ENCODE measurements at regions not wholly inside any gene's neighbourhood (a gene's known extent, or its start where the extent isn't known, plus 50 kb on each side); places are given as distances from the start of the nearest gene placed in this dataset.

DNA sequence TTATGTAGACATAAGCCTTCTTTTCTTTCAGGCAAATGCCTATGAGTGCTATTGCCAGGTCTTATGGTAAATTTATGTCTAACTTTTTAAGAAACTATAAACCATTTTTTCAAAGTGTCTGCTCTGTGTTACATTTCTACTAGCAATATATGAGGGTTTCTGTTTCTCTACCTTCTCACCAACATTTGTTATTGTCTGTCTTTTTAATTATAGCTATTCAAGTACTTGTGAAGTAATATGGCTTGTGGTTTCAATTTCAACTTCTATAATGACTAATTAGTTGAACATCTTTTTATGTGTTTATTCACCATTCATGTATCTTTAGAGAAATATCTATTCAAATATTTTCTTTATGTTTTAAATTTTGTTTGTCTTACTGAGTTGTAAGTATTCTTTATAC, 213.1 kb upstream of the MC4R start:
- Histone ChIP-seq H3K14ac (replicated peaks; ENCODE audit: low read depth, low read length) (no peak overlapping the region), H2BK15ac (ENCODE audit: low read depth, low read length) (no peak overlapping the region), H4K20me1 (ENCODE audit: insufficient read depth, low read length) (no peaks in the 10 kb centered on the region), H3K9me1 (ENCODE audit: insufficient read depth, low read length) (no peaks in the 10 kb centered on the region), H3K9me3 (ENCODE audit: control insufficient read depth, insufficient read depth, low read length) (no peaks in the 10 kb centered on the region), H2AK9ac (replicated peaks; ENCODE audit: low read depth, low read length, poor library complexity) (no peak overlapping the region), H4K8ac (ENCODE audit: low read depth in 2 of 2, low read length in 2 of 2) (no peak overlapping the region), H3K79me1 (ENCODE audit: low read depth in 1 of 2, low read length in 2 of 2) (no peaks in the 10 kb centered on the region), H3K4me2 (ENCODE audit: low read depth, low read length) (no peak overlapping the region), H3K56ac (ENCODE audit: extremely low read depth, insufficient read depth, low read length) (no peak overlapping the region), H4K91ac (ENCODE audit: insufficient read depth, low read depth, low read length) (no peak overlapping the region), H3K18ac (ENCODE audit: low read depth, low read length) (no peak overlapping the region), H3K9ac (ENCODE audit: low read depth, low read length) (no peak overlapping the region), H3K4me1 (ENCODE audit: control insufficient read depth, insufficient read depth, low read length) (no peaks in the 10 kb centered on the region), H2BK5ac (ENCODE audit: low read depth, low read length, poor library complexity, severe bottlenecking) (no peak overlapping the region), H3K27ac (ENCODE audit: insufficient read depth, low read length) (no peak overlapping the region), H3K4me3 (ENCODE audit: insufficient read depth, low read depth, low read length) (no peak overlapping the region), H2BK20ac (ENCODE audit: low read depth, low read length) (no peak overlapping the region), H3K27me3 (ENCODE audit: control insufficient read depth, insufficient read depth, low read length) (no peaks in the 10 kb centered on the region), H2AK5ac (ENCODE audit: low read depth, low read length) (no peak overlapping the region), H4K5ac (ENCODE audit: low read depth, low read length) (no peak overlapping the region), H2AFZ (replicated peaks; ENCODE audit: low read length, poor library complexity) (no peak overlapping the region), H3K36me3 (ENCODE audit: control insufficient read depth, insufficient read depth, low read length) (no peaks in the 10 kb centered on the region), H3K4ac (ENCODE audit: low read depth, low read length) (no peak overlapping the region), H3K23ac (ENCODE audit: low read depth, low read length) (no peak overlapping the region), H2BK120ac (ENCODE audit: low read depth, low read length) (no peak overlapping the region)
- ChIA-PET POLR2A (ENCODE audit: unreplicated experiment) (no interaction called here), CTCF (no interaction called here)
- intact Hi-C loops (cut with micrococcal nuclease) = no loop called here
- ATAC-seq (ENCODE audit: low read depth) (no peak), DNase-seq (no peak)
- TF ChIP-seq RAD21 (IDR thresholded peaks at IDR 0.05; ENCODE audit: low read length) = no peak
- TF ChIP-seq, protein P1, sequence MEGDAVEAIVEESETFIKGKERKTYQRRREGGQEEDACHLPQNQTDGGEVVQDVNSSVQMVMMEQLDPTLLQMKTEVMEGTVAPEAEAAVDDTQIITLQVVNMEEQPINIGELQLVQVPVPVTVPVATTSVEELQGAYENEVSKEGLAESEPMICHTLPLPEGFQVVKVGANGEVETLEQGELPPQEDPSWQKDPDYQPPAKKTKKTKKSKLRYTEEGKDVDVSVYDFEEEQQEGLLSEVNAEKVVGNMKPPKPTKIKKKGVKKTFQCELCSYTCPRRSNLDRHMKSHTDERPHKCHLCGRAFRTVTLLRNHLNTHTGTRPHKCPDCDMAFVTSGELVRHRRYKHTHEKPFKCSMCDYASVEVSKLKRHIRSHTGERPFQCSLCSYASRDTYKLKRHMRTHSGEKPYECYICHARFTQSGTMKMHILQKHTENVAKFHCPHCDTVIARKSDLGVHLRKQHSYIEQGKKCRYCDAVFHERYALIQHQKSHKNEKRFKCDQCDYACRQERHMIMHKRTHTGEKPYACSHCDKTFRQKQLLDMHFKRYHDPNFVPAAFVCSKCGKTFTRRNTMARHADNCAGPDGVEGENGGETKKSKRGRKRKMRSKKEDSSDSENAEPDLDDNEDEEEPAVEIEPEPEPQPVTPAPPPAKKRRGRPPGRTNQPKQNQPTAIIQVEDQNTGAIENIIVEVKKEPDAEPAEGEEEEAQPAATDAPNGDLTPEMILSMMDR (conservative IDR thresholded peaks at IDR 0.05; ENCODE audit: low read depth, low read length) = no peak
- TF ChIP-seq POLR2A (IDR thresholded peaks at IDR 0.05; ENCODE audit: low read depth, low read length) = no peak
- no peak for TF ChIP-seq MXI1 (IDR thresholded peaks at IDR 0.05; ENCODE audit: borderline replicate concordance, low read depth, low read length)
- no peak for TF ChIP-seq CEBPB (IDR thresholded peaks at IDR 0.05; ENCODE audit: low read depth, low read length)
- TF ChIP-seq RCOR1 (IDR thresholded peaks at IDR 0.05; ENCODE audit: insufficient replicate concordance, low read length) = no peak
- TF ChIP-seq, protein P2, sequence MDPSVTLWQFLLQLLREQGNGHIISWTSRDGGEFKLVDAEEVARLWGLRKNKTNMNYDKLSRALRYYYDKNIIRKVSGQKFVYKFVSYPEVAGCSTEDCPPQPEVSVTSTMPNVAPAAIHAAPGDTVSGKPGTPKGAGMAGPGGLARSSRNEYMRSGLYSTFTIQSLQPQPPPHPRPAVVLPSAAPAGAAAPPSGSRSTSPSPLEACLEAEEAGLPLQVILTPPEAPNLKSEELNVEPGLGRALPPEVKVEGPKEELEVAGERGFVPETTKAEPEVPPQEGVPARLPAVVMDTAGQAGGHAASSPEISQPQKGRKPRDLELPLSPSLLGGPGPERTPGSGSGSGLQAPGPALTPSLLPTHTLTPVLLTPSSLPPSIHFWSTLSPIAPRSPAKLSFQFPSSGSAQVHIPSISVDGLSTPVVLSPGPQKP (IDR thresholded peaks at IDR 0.05; ENCODE audit: borderline replicate concordance, low read depth, low read length) = no peak
- no peak for TF ChIP-seq MAFK (IDR thresholded peaks at IDR 0.05; ENCODE audit: low read depth, low read length)
- no peak for TF ChIP-seq MAZ (IDR thresholded peaks at IDR 0.05; ENCODE audit: borderline replicate concordance, low read depth, low read length)
- no peak for TF ChIP-seq SMC3 (IDR thresholded peaks at IDR 0.05; ENCODE audit: low read depth, low read length)
- no peak for TF ChIP-seq BHLHE40 (IDR thresholded peaks at IDR 0.05; ENCODE audit: low read depth, low read length)
- TF ChIP-seq RFX5 (IDR thresholded peaks at IDR 0.05; ENCODE audit: low read depth, low read length) = no peak
- TF ChIP-seq NFE2L2 (IDR thresholded peaks at IDR 0.05; ENCODE audit: low read depth, low read length) = no peak
- no peak for TF ChIP-seq FOS (IDR thresholded peaks at IDR 0.05; ENCODE audit: low read depth, low read length)
- TF ChIP-seq, protein P3, sequence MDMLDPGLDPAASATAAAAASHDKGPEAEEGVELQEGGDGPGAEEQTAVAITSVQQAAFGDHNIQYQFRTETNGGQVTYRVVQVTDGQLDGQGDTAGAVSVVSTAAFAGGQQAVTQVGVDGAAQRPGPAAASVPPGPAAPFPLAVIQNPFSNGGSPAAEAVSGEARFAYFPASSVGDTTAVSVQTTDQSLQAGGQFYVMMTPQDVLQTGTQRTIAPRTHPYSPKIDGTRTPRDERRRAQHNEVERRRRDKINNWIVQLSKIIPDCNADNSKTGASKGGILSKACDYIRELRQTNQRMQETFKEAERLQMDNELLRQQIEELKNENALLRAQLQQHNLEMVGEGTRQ (IDR thresholded peaks at IDR 0.05; ENCODE audit: low read depth, low read length) = no peak
- no peak for TF ChIP-seq CHD1 (IDR thresholded peaks at IDR 0.05; ENCODE audit: low read depth, low read length)
- dilution Hi-C loops (cut with HindIII; ENCODE audit: low sequenced_read_pairs, unreplicated experiment) = no loop called here
- BruUV-seq (replicated peaks) = no TSS peak
- in situ Hi-C loops (cut with MboI; ENCODE audit: low sequenced_read_pairs) = no loop called here

All from IMR-90 (cell line).